ENCODE measurements at regions not wholly inside any gene's neighbourhood (a gene's known extent, or its start where the extent isn't known, plus 50 kb on each side); places are given as distances from the start of the nearest gene placed in this dataset.

GRCh38 chr4:27921231-27921630, 1060.6 kb downstream of the STIM2 start:
- no peak for DNase-seq (ENCODE audit: low read depth)
- TF ChIP-seq CTCF (IDR thresholded peaks at IDR 0.05; ENCODE audit: control insufficient read depth, extremely low read depth, insufficient read depth), result no peak
- H3K4me3 ChIP-seq (ENCODE audit: low read depth, low read length), result no peak overlapping the region

GRCh38 chr4:27928761-27929540, 1068.3 kb downstream of the STIM2 start:
- DNase-seq (ENCODE audit: low read depth), result no peak
- TF ChIP-seq CTCF (IDR thresholded peaks at IDR 0.05; ENCODE audit: control insufficient read depth, extremely low read depth, insufficient read depth), result no peak

GRCh38 chr4:27930291-27930690, 1069.7 kb downstream of the STIM2 start:
- TF ChIP-seq CTCF (IDR thresholded peaks at IDR 0.05; ENCODE audit: control insufficient read depth, extremely low read depth, insufficient read depth), result no peak
- DNase-seq (ENCODE audit: low read depth), result no peak

More at GRCh38 chr4:27928761-27929540, 1068.3 kb downstream of the STIM2 start:
- H3K4me3 ChIP-seq (ENCODE audit: low read depth, low read length), result no peak overlapping the region

GRCh38 chr4:27930976-27931375, 1070.3 kb downstream of the STIM2 start:
- H3K4me3 ChIP-seq (ENCODE audit: low read depth, low read length), result no peak overlapping the region
- DNase-seq (ENCODE audit: low read depth), result no peak
- TF ChIP-seq CTCF (IDR thresholded peaks at IDR 0.05; ENCODE audit: control insufficient read depth, extremely low read depth, insufficient read depth), result no peak

More at GRCh38 chr4:27930291-27930690, 1069.7 kb downstream of the STIM2 start:
- H3K4me3 ChIP-seq (ENCODE audit: low read depth, low read length), result no peak overlapping the region

- no peak for DNase-seq (ENCODE audit: low read depth)
- no peak overlapping the region for H3K4me3 ChIP-seq (ENCODE audit: low read depth, low read length)
- no peak for TF ChIP-seq CTCF (IDR thresholded peaks at IDR 0.05; ENCODE audit: control insufficient read depth, extremely low read depth, insufficient read depth)
These were observed 1070.9 kb downstream of the STIM2 start for GRCh38 chr4:27931584-27931983.

GRCh38 chr4:27934871-27935270, 1074.2 kb downstream of the STIM2 start:
- no peak overlapping the region for H3K4me3 ChIP-seq (ENCODE audit: low read depth, low read length)
- DNase-seq (ENCODE audit: low read depth), result no peak
- no peak for TF ChIP-seq CTCF (IDR thresholded peaks at IDR 0.05; ENCODE audit: control insufficient read depth, extremely low read depth, insufficient read depth)

GRCh38 chr4:27946799-27947198, 1086.2 kb downstream of the STIM2 start:
- TF ChIP-seq CTCF (IDR thresholded peaks at IDR 0.05; ENCODE audit: control insufficient read depth, extremely low read depth, insufficient read depth), result no peak
- no peak overlapping the region for H3K4me3 ChIP-seq (ENCODE audit: low read depth, low read length)
- DNase-seq (ENCODE audit: low read depth), result no peak

Data from LNCaP clone FGC (cell line).